ENCODE measurements at regions not wholly inside any gene's neighbourhood (a gene's known extent, or its start where the extent isn't known, plus 50 kb on each side); places are given as distances from the start of the nearest gene placed in this dataset.
A peak's percentile ranks its signal among the peaks of the same experiment; 100 is the strongest.
"Not testable (repeated sequence)": the region's sequence is repeated elsewhere in the genome, so short reads cannot be mapped to it uniquely, and the experiment has no call there.

- Histone ChIP-seq H3K27ac (ENCODE audit: insufficient read depth, low read length) (no peak overlapping the region), H3K4me2 (ENCODE audit: low read depth, low read length) (no peak overlapping the region), H2BK5ac (ENCODE audit: low read depth, low read length, poor library complexity, severe bottlenecking) (no peak overlapping the region), H3K18ac (ENCODE audit: low read depth, low read length) (no peak overlapping the region), H3K9me3 (ENCODE audit: control insufficient read depth, insufficient read depth, low read length) (no peaks in the 10 kb centered on the region), H3K4me1 (ENCODE audit: control insufficient read depth, insufficient read depth, low read length) (peaks cover 12% of the 10 kb centered on the region), H3K36me3 (ENCODE audit: control insufficient read depth, insufficient read depth, low read length) (no peaks in the 10 kb centered on the region), H3K4ac (ENCODE audit: low read depth, low read length) (no peak overlapping the region; the same call in 1 of the 2 replicates), H3K4me3 (ENCODE audit: insufficient read depth, low read depth, low read length) (no peak overlapping the region), H3K9me1 (ENCODE audit: insufficient read depth, low read length) (peaks cover 4% of the 10 kb centered on the region; the same call in 1 of the 2 replicates), H4K91ac (ENCODE audit: insufficient read depth, low read depth, low read length) (no peak overlapping the region), H3K56ac (ENCODE audit: extremely low read depth, insufficient read depth, low read length) (no peak overlapping the region; the same call in 1 of the 2 replicates), H4K8ac (ENCODE audit: low read depth in 2 of 2, low read length in 2 of 2) (no peak overlapping the region), H4K20me1 (ENCODE audit: insufficient read depth, low read length) (no peaks in the 10 kb centered on the region), H3K14ac (replicated peaks; ENCODE audit: low read depth, low read length) (no peak overlapping the region), H2BK120ac (ENCODE audit: low read depth, low read length) (peak overlapping the region; percentile 7; the same call in 1 of the 2 replicates), H2BK15ac (ENCODE audit: low read depth, low read length) (peak overlapping the region; percentile 74; the same call in 1 of the 3 replicates), H3K79me1 (ENCODE audit: low read depth in 1 of 2, low read length in 2 of 2) (peaks cover 0 to 4% of the 10 kb centered on the region in 2 experiments; a peak in 1 of 4 replicates), H3K27me3 (ENCODE audit: control insufficient read depth, insufficient read depth, low read length) (no peaks in the 10 kb centered on the region), H3K23ac (ENCODE audit: low read depth, low read length) (no peak overlapping the region), H2BK20ac (ENCODE audit: low read depth, low read length) (peak overlapping the region; percentile 33; the same call in 1 of the 2 replicates), H2AFZ (replicated peaks; ENCODE audit: low read length, poor library complexity) (no peak overlapping the region), H2AK5ac (ENCODE audit: low read depth, low read length) (peak overlapping the region; percentile 44; the same call in 1 of the 2 replicates), H4K5ac (ENCODE audit: low read depth, low read length) (no peak overlapping the region), H2AK9ac (replicated peaks; ENCODE audit: low read depth, low read length, poor library complexity) (no peak overlapping the region), H3K9ac (ENCODE audit: low read depth, low read length) (no peak overlapping the region)
- in situ Hi-C loops (cut with MboI; ENCODE audit: low sequenced_read_pairs) (no loop called here), intact Hi-C loops (cut with micrococcal nuclease) (no loop called here), dilution Hi-C loops (cut with HindIII; ENCODE audit: low sequenced_read_pairs, unreplicated experiment) (no loop called here)
- 73% methylated on average over 3 of the region's 9 CpGs; no CpG with 5 or more reads in 1 of the 2 experiments for WGBS, 2 experiments (ENCODE audit: extremely low coverage in 2 of 2, insufficient read length in 1 of 2)
- POLR2A ChIA-PET (ENCODE audit: unreplicated experiment), result no interaction called here
- no peak for DNase-seq
- BruUV-seq (replicated peaks), result no TSS peak
- no peak for ATAC-seq (ENCODE audit: low read depth)
- TF ChIP-seq RAD21 (IDR thresholded peaks at IDR 0.05; ENCODE audit: low read length) (no peak), MXI1 (IDR thresholded peaks at IDR 0.05; ENCODE audit: borderline replicate concordance, low read depth, low read length) (no peak), FOS (IDR thresholded peaks at IDR 0.05; ENCODE audit: low read depth, low read length) (no peak), RFX5 (IDR thresholded peaks at IDR 0.05; ENCODE audit: low read depth, low read length) (no peak), POLR2A (IDR thresholded peaks at IDR 0.05; ENCODE audit: low read depth, low read length) (no peak), MAZ (IDR thresholded peaks at IDR 0.05; ENCODE audit: borderline replicate concordance, low read depth, low read length) (no peak), CEBPB (IDR thresholded peaks at IDR 0.05; ENCODE audit: low read depth, low read length) (peak; percentile 31; the same call in 1 of the 2 replicates), SMC3 (IDR thresholded peaks at IDR 0.05; ENCODE audit: low read depth, low read length) (no peak)
- CTCF ChIA-PET, result interaction anchor here (1.0 kb wide), 1 partner anchor 37 kb away, joined by 3 read pairs; no protein-coding TSS in a partner anchor
Observed at GRCh38 chr20:53778041-53778516, 184.4 kb upstream of the ZNF217 start.

GRCh38 chr20:53777402-53777801 lies 183.8 kb upstream of the ZNF217 start:
- H3K36me3 ChIP-seq (ENCODE audit: control insufficient read depth, insufficient read depth, low read length); H3K27ac ChIP-seq (ENCODE audit: insufficient read depth, low read length); H3K23ac ChIP-seq (ENCODE audit: low read depth, low read length); H2BK5ac ChIP-seq (ENCODE audit: low read depth, low read length, poor library complexity, severe bottlenecking); H4K20me1 ChIP-seq (ENCODE audit: insufficient read depth, low read length); H3K79me1 ChIP-seq (ENCODE audit: low read depth in 1 of 2, low read length in 2 of 2); DNase-seq; H2AFZ ChIP-seq (replicated peaks; ENCODE audit: low read length, poor library complexity); dilution Hi-C loops (cut with HindIII; ENCODE audit: low sequenced_read_pairs, unreplicated experiment); H3K9ac ChIP-seq (ENCODE audit: low read depth, low read length); H2BK120ac ChIP-seq (ENCODE audit: low read depth, low read length); H3K4me3 ChIP-seq (ENCODE audit: insufficient read depth, low read depth, low read length); H3K4me2 ChIP-seq (ENCODE audit: low read depth, low read length); H3K18ac ChIP-seq (ENCODE audit: low read depth, low read length); in situ Hi-C loops (cut with MboI; ENCODE audit: low sequenced_read_pairs); H4K8ac ChIP-seq (ENCODE audit: low read depth in 2 of 2, low read length in 2 of 2); H3K56ac ChIP-seq (ENCODE audit: extremely low read depth, insufficient read depth, low read length); BruUV-seq (replicated peaks); H2BK20ac ChIP-seq (ENCODE audit: low read depth, low read length); intact Hi-C loops (cut with micrococcal nuclease); H4K5ac ChIP-seq (ENCODE audit: low read depth, low read length); H3K27me3 ChIP-seq (ENCODE audit: control insufficient read depth, insufficient read depth, low read length); H3K14ac ChIP-seq (replicated peaks; ENCODE audit: low read depth, low read length); H3K4ac ChIP-seq (ENCODE audit: low read depth, low read length); H3K9me1 ChIP-seq (ENCODE audit: insufficient read depth, low read length); H2AK5ac ChIP-seq (ENCODE audit: low read depth, low read length); H3K9me3 ChIP-seq (ENCODE audit: control insufficient read depth, insufficient read depth, low read length); POLR2A ChIA-PET (ENCODE audit: unreplicated experiment); ATAC-seq (ENCODE audit: low read depth); H4K91ac ChIP-seq (ENCODE audit: insufficient read depth, low read depth, low read length); H2AK9ac ChIP-seq (replicated peaks; ENCODE audit: low read depth, low read length, poor library complexity): not testable (repeated sequence)
- Histone ChIP-seq H2BK15ac (ENCODE audit: low read depth, low read length) (0 out of 3 replicates have a peak overlapping the region, but pooled peaks have one; percentile 74), H3K4me1 (ENCODE audit: control insufficient read depth, insufficient read depth, low read length) (peaks cover 12% of the 10 kb centered on the region)
- no CpG with 5 or more reads among the region's 7 CpGs for WGBS, 2 experiments (ENCODE audit: extremely low coverage in 2 of 2, insufficient read length in 1 of 2)
- CTCF ChIA-PET, result interaction anchor here (1.0 kb wide), 1 partner anchor 38 kb away, joined by 3 read pairs; no protein-coding TSS in a partner anchor

All from IMR-90 (cell line).